BLaER1 treated with 17β-estradiol and CSF1 and Interleukin-3, amounts not matched to agents 10 nM and 100 nM (cell line): ENCODE measurements at regions not wholly inside any gene's neighbourhood (a gene's known extent, or its start where the extent isn't known, plus 50 kb on each side); places are given as distances from the start of the nearest gene placed in this dataset.

Experiments
- H3K27ac ChIP-seq, 11 experiments: shearing (Covaris generic); formaldehyde crosslinking; 2 replicates each; pipeline ENCODE4 v1.8.1; 2022
- H3K27me3 ChIP-seq, 11 experiments: shearing (Covaris generic); formaldehyde crosslinking; 2 replicates each; pipeline ENCODE4 v1.8.1; 2022
- H3K36me3 ChIP-seq, 11 experiments: shearing (Covaris generic); formaldehyde crosslinking; 2 replicates each; pipeline ENCODE4 v1.8.1; 2022
- H3K4me1 ChIP-seq, 10 experiments: shearing (Covaris generic); formaldehyde crosslinking; 2 replicates each; pipeline ENCODE4 v1.8.1; 2022
- H3K4me2 ChIP-seq, 11 experiments: shearing (Covaris generic); formaldehyde crosslinking; 2 replicates each; pipeline ENCODE4 v1.8.1; 2022
- H3K4me3 ChIP-seq, 10 experiments: shearing (Covaris generic); formaldehyde crosslinking; 2 replicates each; pipeline ENCODE4 v1.8.1; 2022
- H3K9ac ChIP-seq, 11 experiments: shearing (Covaris generic); formaldehyde crosslinking; 2 replicates each; pipeline ENCODE4 v1.8.1; 2022
- H3K9me3 ChIP-seq, 11 experiments: shearing (Covaris generic); formaldehyde crosslinking; replicated peaks in 1 of 11; 2 replicates each; pipeline ENCODE4 v1.8.1; 2022
- H4K20me1 ChIP-seq, 11 experiments: shearing (Covaris generic); formaldehyde crosslinking; 2 replicates each; pipeline ENCODE4 v1.8.1; 2022
- Cebpa-rat ChIP-seq, 11 experiments: shearing (Covaris generic); IDR thresholded peaks; 2 replicates each; pipeline ENCODE4 v1.8.1; 2022

DNA sequence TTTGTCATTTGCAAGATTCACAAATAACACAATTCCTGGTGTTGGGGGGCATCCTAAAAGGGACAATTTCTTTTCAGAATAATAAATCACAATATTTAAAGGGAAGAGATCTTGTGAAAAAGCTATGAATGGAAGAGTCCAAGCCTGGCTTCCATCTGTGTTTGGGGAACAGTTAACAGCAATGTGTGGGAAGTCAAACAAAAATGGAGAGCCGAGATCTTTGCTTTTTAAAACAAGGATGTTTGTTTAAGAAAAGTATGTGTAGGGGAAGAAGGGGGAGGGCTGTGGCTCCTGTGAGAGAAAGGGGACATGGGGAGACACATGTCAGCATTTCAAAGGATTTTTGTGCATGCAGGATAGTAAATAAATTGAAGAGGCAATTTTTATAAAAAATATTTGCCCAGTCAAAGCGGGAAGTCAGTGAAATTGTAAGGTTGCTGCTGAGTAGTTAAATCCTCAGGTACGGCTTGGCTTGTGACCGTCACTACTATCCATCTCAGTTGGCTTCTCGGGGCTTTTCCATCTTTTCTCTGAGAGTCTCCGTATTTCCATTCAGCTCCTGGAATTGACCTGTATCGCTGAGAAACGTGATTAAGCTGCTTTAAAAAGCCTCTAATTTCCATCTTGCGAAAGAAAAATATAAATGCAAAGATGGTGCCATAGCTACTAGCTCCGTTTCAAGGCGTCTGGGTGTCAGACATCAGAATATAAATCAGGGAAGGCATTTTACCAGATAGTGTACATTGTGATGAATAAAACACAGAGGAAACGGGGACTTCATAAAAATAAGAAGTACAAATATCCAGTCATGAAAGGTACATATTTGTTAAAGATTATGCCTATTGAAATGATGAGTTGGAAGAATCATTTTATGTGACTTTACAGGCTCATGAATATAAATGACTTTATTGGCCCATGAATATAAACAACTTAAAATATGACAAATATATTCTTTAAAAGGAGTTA is 52.9 kb upstream of the VCAN start:
- Histone ChIP-seq H3K27ac (no peak overlapping the region), H3K4me3 (no peak overlapping the region), H4K20me1 (no peaks in the 10 kb centered on the region), H3K27me3 (no peaks in the 10 kb centered on the region), H3K36me3 (no peaks in the 10 kb centered on the region; a peak in 1 of 22 replicates), H3K4me2 (no peak overlapping the region), H3K9ac (no peak overlapping the region), H3K9me3 (peaks cover 0 to 29% (median 8%) of the 10 kb centered on the region in 11 experiments; a peak in 9 of 22 replicates), H3K4me1 (peaks cover 0 to 7% (median 0%) of the 10 kb centered on the region in 10 experiments; a peak in 4 of 20 replicates)
- no peak for TF ChIP-seq Cebpa-rat (IDR thresholded peaks at IDR 0.05)
